OCI-LY7 (cell line): ENCODE measurements at regions not wholly inside any gene's neighbourhood (a gene's known extent, or its start where the extent isn't known, plus 50 kb on each side); places are given as distances from the start of the nearest gene placed in this dataset.

Experiments
- BruUV-seq: library from RNA; stranded (reverse); fragments of 400-500 nt; replicated peaks from 2 replicates; lab custom pipeline; 2021; lab: Mats Ljungman, UMichigan
- CTCF ChIA-PET: fragments of 300-600 bp; sonication (Branson Sonifier 250); formaldehyde crosslinking; loops from one replicate; lab custom pipeline; 2022; ENCODE audit warnings: antibody characterized with exemption; ENCODE audit not compliant: unreplicated experiment; lab: Charles Lee
- POLR2A ChIA-PET: fragments of 300-600 bp; sonication (Branson Sonifier 250); formaldehyde crosslinking; loops from one replicate; lab custom pipeline; 2022; ENCODE audit warnings: antibody characterized with exemption; lab: Charles Lee
- DNase-seq: peaks from one replicate; pipeline ENCODE4 v3.0.0-alpha.2; 2015; ENCODE audit warnings: low spot score
- H2AFZ ChIP-seq: fragments of 200-600 bp; sonication (generic), shearing (Covaris generic); 2 replicates; pipeline ENCODE4 v1.6.1; 2014; ENCODE audit warnings: mild to moderate bottlenecking, antibody characterized with exemption, low read length, moderate library complexity
- H3K27ac ChIP-seq: fragments of 200-600 bp; sonication (generic); 2 replicates; pipeline ENCODE4 v1.5.1; 2014; ENCODE audit warnings: mixed run types, low read depth, mild to moderate bottlenecking, moderate library complexity, low read length, inconsistent platforms; ENCODE audit not compliant: poor library complexity, severe bottlenecking
- H3K36me3 ChIP-seq: fragments of 200-600 bp; sonication (generic); 2 replicates; pipeline ENCODE4 v1.6.1; 2014; ENCODE audit warnings: mild to moderate bottlenecking, antibody characterized with exemption, low read length, moderate library complexity, mixed read lengths; ENCODE audit not compliant: insufficient read depth
- H3K4me1 ChIP-seq: fragments of 200-600 bp; sonication (generic); 2 replicates; pipeline ENCODE4 v1.5.1; 2014; ENCODE audit warnings: mild to moderate bottlenecking, low read length; ENCODE audit not compliant: insufficient read depth, poor library complexity, severe bottlenecking
- H3K4me2 ChIP-seq: fragments of 200-600 bp; sonication (generic); 2 replicates; pipeline ENCODE4 v1.6.1; 2014; ENCODE audit warnings: mild to moderate bottlenecking, low read length
- H3K4me3 ChIP-seq: fragments of 200-600 bp; sonication (generic); 2 replicates; pipeline ENCODE4 v1.5.1; 2014; ENCODE audit warnings: mild to moderate bottlenecking, low read depth, low read length; ENCODE audit not compliant: poor library complexity, severe bottlenecking
- H3K79me2 ChIP-seq: fragments of 200-600 bp; sonication (generic); 2 replicates; pipeline ENCODE4 v1.6.1; 2016; ENCODE audit warnings: low read depth, mild to moderate bottlenecking, low read length, moderate library complexity, mixed read lengths; ENCODE audit not compliant: insufficient read depth
- H3K9me2 ChIP-seq: fragments of 200-600 bp; sonication (generic); 2 replicates; pipeline ENCODE4 v1.6.1; 2016; ENCODE audit warnings: mild to moderate bottlenecking, low read length, mixed read lengths; ENCODE audit not compliant: insufficient read depth
- H3K9me3 ChIP-seq: fragments of 200-600 bp; sonication (generic); 2 replicates; pipeline ENCODE4 v1.6.1; 2014; ENCODE audit warnings: mild to moderate bottlenecking, mixed run types, low read length, mixed read lengths
- H4K20me1 ChIP-seq: fragments of 200-600 bp; sonication (generic); 2 replicates; pipeline ENCODE4 v1.6.1; 2014; ENCODE audit warnings: mild to moderate bottlenecking, antibody characterized with exemption, low read length, moderate library complexity, mixed read lengths; ENCODE audit not compliant: insufficient read depth
- EZH2phosphoT487 ChIP-seq: fragments of 200-600 bp; sonication (generic); IDR thresholded peaks from 2 replicates; pipeline ENCODE4 v1.6.1; 2018; ENCODE audit warnings: low read depth, borderline replicate concordance, mild to moderate bottlenecking, mixed run types, antibody characterized with exemption, low read length, moderate library complexity, mixed read lengths
- intact Hi-C: fragments of 100-400 bp; cut with micrococcal nuclease; formaldehyde crosslinking; loops from one replicate; pipeline ENCODE4 v1.10.0; 2022; ENCODE audit not compliant: unreplicated experiment
- TF ChIP-seq, protein P1 (sequence below): fragments of 200-600 bp; sonication (generic); conservative IDR thresholded peaks from 2 replicates; pipeline ENCODE4 v1.5.1; 2014; ENCODE audit warnings: mild to moderate bottlenecking, antibody characterized with exemption, low read length, moderate library complexity, mixed read lengths

DNA sequence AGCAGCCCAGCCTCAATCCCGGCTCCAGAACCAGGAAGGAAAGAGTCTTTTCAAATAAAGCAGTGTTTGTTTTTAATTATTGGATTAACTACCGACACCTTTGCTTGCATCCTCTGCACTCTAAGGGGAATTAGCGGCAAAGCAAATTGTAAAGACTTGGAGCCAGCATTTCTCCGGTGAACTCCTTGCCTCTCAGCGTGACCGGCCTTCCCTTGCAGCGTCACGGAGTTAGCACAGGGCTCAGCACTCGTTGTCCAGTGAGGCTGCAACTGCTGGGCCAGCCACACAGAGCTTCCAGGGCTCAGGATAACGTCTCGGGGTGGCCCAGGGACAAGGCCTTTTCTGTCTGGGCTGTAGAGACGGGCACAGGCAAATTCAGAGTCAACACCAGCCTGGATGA lies 180.6 kb downstream of the OLFM1 start:
- H3K4me1 ChIP-seq = no peaks in the 10 kb centered on the region
- POLR2A ChIA-PET = no interaction called here
- H3K79me2 ChIP-seq = no peaks in the 10 kb centered on the region
- BruUV-seq = no TSS peak
- no peak overlapping the region for H3K27ac ChIP-seq
- no peak for TF ChIP-seq EZH2phosphoT487
- TF ChIP-seq, protein P1, sequence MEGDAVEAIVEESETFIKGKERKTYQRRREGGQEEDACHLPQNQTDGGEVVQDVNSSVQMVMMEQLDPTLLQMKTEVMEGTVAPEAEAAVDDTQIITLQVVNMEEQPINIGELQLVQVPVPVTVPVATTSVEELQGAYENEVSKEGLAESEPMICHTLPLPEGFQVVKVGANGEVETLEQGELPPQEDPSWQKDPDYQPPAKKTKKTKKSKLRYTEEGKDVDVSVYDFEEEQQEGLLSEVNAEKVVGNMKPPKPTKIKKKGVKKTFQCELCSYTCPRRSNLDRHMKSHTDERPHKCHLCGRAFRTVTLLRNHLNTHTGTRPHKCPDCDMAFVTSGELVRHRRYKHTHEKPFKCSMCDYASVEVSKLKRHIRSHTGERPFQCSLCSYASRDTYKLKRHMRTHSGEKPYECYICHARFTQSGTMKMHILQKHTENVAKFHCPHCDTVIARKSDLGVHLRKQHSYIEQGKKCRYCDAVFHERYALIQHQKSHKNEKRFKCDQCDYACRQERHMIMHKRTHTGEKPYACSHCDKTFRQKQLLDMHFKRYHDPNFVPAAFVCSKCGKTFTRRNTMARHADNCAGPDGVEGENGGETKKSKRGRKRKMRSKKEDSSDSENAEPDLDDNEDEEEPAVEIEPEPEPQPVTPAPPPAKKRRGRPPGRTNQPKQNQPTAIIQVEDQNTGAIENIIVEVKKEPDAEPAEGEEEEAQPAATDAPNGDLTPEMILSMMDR = no peak
- H4K20me1 ChIP-seq = no peaks in the 10 kb centered on the region
- DNase-seq = no peak
- CTCF ChIA-PET = no interaction called here
- intact Hi-C loops = no loop called here
- H3K9me3 ChIP-seq = no peaks in the 10 kb centered on the region
- no peak overlapping the region for H2AFZ ChIP-seq
- no peak overlapping the region for H3K4me2 ChIP-seq
- no peaks in the 10 kb centered on the region for H3K9me2 ChIP-seq
- no peak overlapping the region for H3K4me3 ChIP-seq
- no peaks in the 10 kb centered on the region for H3K36me3 ChIP-seq

DNA sequence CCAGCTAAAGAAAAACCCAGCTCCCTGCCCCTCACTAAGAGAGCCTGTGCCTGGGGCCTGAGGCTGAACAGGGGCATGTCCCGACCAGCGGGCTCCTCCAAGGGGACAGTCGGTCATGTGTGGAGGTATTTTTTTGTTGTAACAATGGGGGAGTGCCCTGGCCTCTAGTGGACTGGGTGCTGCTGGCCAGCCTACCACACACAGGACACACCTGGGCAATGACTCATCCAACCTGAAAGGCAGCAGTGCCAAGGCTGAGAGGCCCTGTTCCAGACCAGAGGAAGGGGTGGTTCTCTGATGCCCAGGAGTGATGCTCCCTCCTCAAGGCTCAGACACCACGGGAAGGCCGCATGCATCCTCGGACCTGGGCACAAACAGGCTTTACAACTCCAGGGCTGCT lies 181.5 kb downstream of the OLFM1 start:
- no peak for DNase-seq
- no TSS peak for BruUV-seq
- H3K4me1 ChIP-seq = no peaks in the 10 kb centered on the region
- no peaks in the 10 kb centered on the region for H3K79me2 ChIP-seq
- H2AFZ ChIP-seq = no peak overlapping the region
- no peaks in the 10 kb centered on the region for H3K9me3 ChIP-seq
- H3K27ac ChIP-seq = no peak overlapping the region
- no peaks in the 10 kb centered on the region for H3K36me3 ChIP-seq
- ChIA-PET POLR2A (no interaction called here), CTCF (no interaction called here)
- H3K4me3 ChIP-seq = no peak overlapping the region
- intact Hi-C loops = no loop called here
- TF ChIP-seq, protein P1 = no peak
- no peak for TF ChIP-seq EZH2phosphoT487
- no peaks in the 10 kb centered on the region for H4K20me1 ChIP-seq
- no peak overlapping the region for H3K4me2 ChIP-seq
- H3K9me2 ChIP-seq = no peaks in the 10 kb centered on the region

- POLR2A ChIA-PET = no interaction called here
- intact Hi-C loops = no loop called here
Measured at GRCh38 chr9:135269912-135270830, 182.7 kb downstream of the OLFM1 start.

More at GRCh38 chr9:135269912-135270830, 182.7 kb downstream of the OLFM1 start:
- H2AFZ ChIP-seq = no peak overlapping the region
- CTCF ChIA-PET = no interaction called here
- H3K9me3 ChIP-seq = no peaks in the 10 kb centered on the region
- H3K9me2 ChIP-seq = no peaks in the 10 kb centered on the region
- no peaks in the 10 kb centered on the region for H3K36me3 ChIP-seq
- no peak overlapping the region for H3K4me3 ChIP-seq
- no peaks in the 10 kb centered on the region for H3K79me2 ChIP-seq
- DNase-seq = no peak
- no peak overlapping the region for H3K27ac ChIP-seq
- TF ChIP-seq, protein P1 = no peak
- TF ChIP-seq EZH2phosphoT487 = no peak
- no peaks in the 10 kb centered on the region for H3K4me1 ChIP-seq
- no TSS peak for BruUV-seq
- H4K20me1 ChIP-seq = no peaks in the 10 kb centered on the region
- H3K4me2 ChIP-seq = no peak overlapping the region
